Astrocyte of the spinal cord (primary cell): ENCODE measurements at regions not wholly inside any gene's neighbourhood (a gene's known extent, or its start where the extent isn't known, plus 50 kb on each side); places are given as distances from the start of the nearest gene placed in this dataset.
A peak's percentile ranks its signal among the peaks of the same experiment; 100 is the strongest.

Source experiments
- DNase-seq: peaks from one replicate; pipeline ENCODE4 v3.0.0; 2011; ENCODE audit warnings: low read depth, low spot score
- H3K4me3 ChIP-seq: 2 replicates; pipeline ENCODE4 v1.5.1; 2011; ENCODE audit warnings: low read depth, mild to moderate bottlenecking, low read length, moderate library complexity
- CTCF ChIP-seq: IDR thresholded peaks from 2 replicates; pipeline ENCODE4 v1.5.1; 2012; ENCODE audit warnings: low read depth, mild to moderate bottlenecking, low read length, inconsistent platforms
- in situ Hi-C: cut with HindIII; loops from 2 replicates; pipeline ENCODE4 v1.10.0; 2017; ENCODE audit warnings: low sequenced_read_pairs

GRCh38 chr2:118190474-118190873 is 102.2 kb downstream of the INSIG2 start:
- no peak for TF ChIP-seq CTCF
- H3K4me3 ChIP-seq, result no peak overlapping the region
- in situ Hi-C loops, result no loop called here
- DNase-seq, result no peak

- in situ Hi-C loops, result no loop called here
- no peak for TF ChIP-seq CTCF
- no peak for DNase-seq
- no peak overlapping the region for H3K4me3 ChIP-seq
Observed at GRCh38 chr2:118186858-118187254, 98.6 kb downstream of the INSIG2 start.

GRCh38 chr2:118186110-118186857 is 98.0 kb downstream of the INSIG2 start:
- in situ Hi-C loops, result no loop called here
- no peak for TF ChIP-seq CTCF
- peak overlapping the region; percentile 71 for H3K4me3 ChIP-seq
- DNase-seq, result peak; percentile 85

GRCh38 chr2:118185210-118186109 is 97.2 kb downstream of the INSIG2 start:
- peak; percentile 51 for DNase-seq

DNA sequence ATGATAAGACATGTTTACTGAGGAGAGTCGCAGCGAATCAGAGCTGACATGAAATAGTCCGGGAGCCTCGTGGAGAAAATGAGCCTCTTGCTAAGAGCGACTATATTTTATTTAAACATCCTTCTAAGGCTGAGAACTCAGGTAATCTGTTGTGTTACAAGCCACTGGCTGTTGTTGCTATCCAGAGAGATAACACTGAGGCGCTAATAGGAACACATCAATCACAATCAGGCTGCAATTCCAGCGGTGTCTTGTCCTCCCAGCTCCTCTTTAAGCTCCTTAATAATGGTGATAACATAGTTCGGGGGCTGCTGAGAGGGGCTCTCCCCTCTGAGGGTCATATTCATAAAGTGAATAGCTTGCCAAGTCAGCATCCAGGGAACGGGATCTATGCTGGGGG is 95.1 kb downstream of the INSIG2 start:
- in situ Hi-C loops, result no loop called here
- H3K4me3 ChIP-seq, result no peak overlapping the region
- TF ChIP-seq CTCF, result no peak
- no peak for DNase-seq

More at GRCh38 chr2:118185210-118186109, 97.2 kb downstream of the INSIG2 start:
- no peak for TF ChIP-seq CTCF
- H3K4me3 ChIP-seq, result peak overlapping the region; percentile 71
- in situ Hi-C loops, result no loop called here

GRCh38 chr2:118179445-118179844 is 91.2 kb downstream of the INSIG2 start:
- no peak for TF ChIP-seq CTCF
- H3K4me3 ChIP-seq, result no peak overlapping the region
- DNase-seq, result no peak
- in situ Hi-C loops, result no loop called here
